Neural progenitor cell (in vitro differentiated cells): ENCODE measurements at regions not wholly inside any gene's neighbourhood (a gene's known extent, or its start where the extent isn't known, plus 50 kb on each side); places are given as distances from the start of the nearest gene placed in this dataset.
A peak's percentile ranks its signal among the peaks of the same experiment; 100 is the strongest.

Experiments used
- DNase-seq: peaks from one replicate; pipeline ENCODE4 v3.0.0-alpha.2; 2016; ENCODE audit warnings: low spot score
- H2AFZ ChIP-seq: fragments of 200-600 bp; sonication (generic); replicated peaks from 2 replicates; pipeline ENCODE4 v1.6.1; 2016; ENCODE audit warnings: antibody characterized with exemption
- H3F3A ChIP-seq: fragments of 200-600 bp; sonication (generic); 2 replicates; pipeline ENCODE4 v1.6.1; 2016; ENCODE audit warnings: antibody characterized with exemption, low read depth
- H3K27ac ChIP-seq: fragments of 200-600 bp; sonication (generic); 2 replicates; pipeline ENCODE4 v1.5.1; 2016; ENCODE audit warnings: mild to moderate bottlenecking
- H3K27me3 ChIP-seq: fragments of 200-600 bp; sonication (generic); 2 replicates; pipeline ENCODE4 v1.6.1; 2016; ENCODE audit warnings: mild to moderate bottlenecking, moderate library complexity
- H3K36me3 ChIP-seq: fragments of 200-600 bp; sonication (generic); 2 replicates; pipeline ENCODE4 v1.5.1; 2016
- H3K4me1 ChIP-seq: fragments of 200-600 bp; sonication (generic); 2 replicates; pipeline ENCODE4 v1.6.1; 2016; ENCODE audit warnings: mixed run types
- H3K4me2 ChIP-seq: fragments of 200-600 bp; sonication (generic); 2 replicates; pipeline ENCODE4 v1.6.1; 2016
- H3K4me3 ChIP-seq: fragments of 200-600 bp; sonication (generic); 2 replicates; pipeline ENCODE4 v1.5.1; 2016
- H3K79me2 ChIP-seq: fragments of 200-600 bp; sonication (generic); 2 replicates; pipeline ENCODE4 v1.6.1; 2016; ENCODE audit warnings: low read depth
- H3K9ac ChIP-seq: fragments of 200-600 bp; sonication (generic); 2 replicates; pipeline ENCODE4 v1.6.1; 2016
- H3K9me3 ChIP-seq: fragments of 200-600 bp; sonication (generic); 2 replicates; pipeline ENCODE4 v1.5.1; 2016; ENCODE audit warnings: low read depth
- H4K20me1 ChIP-seq: fragments of 200-600 bp; sonication (generic); 2 replicates; pipeline ENCODE4 v1.6.1; 2016; ENCODE audit warnings: low read depth
- H3K27ac Mint-ChIP-seq: 3 replicates; pipeline ENCODE4 v1.8.0; 2021; ENCODE audit warnings: mixed read lengths
- H3K27me3 Mint-ChIP-seq: 2 replicates; pipeline ENCODE4 v1.8.0; 2022; ENCODE audit warnings: low read depth, mild to moderate bottlenecking, inconsistent platforms, moderate library complexity, mixed read lengths; ENCODE audit not compliant: insufficient read depth
- H3K36me3 Mint-ChIP-seq: 3 replicates; pipeline ENCODE4 v1.8.0; 2021; ENCODE audit warnings: mixed read lengths
- H3K4me1 Mint-ChIP-seq: 3 replicates; pipeline ENCODE4 v1.8.0; 2021; ENCODE audit warnings: mixed read lengths
- H3K4me3 Mint-ChIP-seq: 3 replicates; pipeline ENCODE4 v1.8.0; 2021; ENCODE audit warnings: mild to moderate bottlenecking, moderate library complexity, mixed read lengths
- H3K9me3 Mint-ChIP-seq: 3 replicates; pipeline ENCODE4 v1.8.0; 2020; ENCODE audit warnings: mixed read lengths
- CTCF ChIP-seq: fragments of 200-600 bp; sonication (generic); IDR thresholded peaks from 2 replicates; pipeline ENCODE4 v1.5.1; 2017; ENCODE audit warnings: antibody characterized with exemption, mild to moderate bottlenecking
- EZH2 ChIP-seq: fragments of 200-600 bp; sonication (generic); IDR thresholded peaks from 2 replicates; pipeline ENCODE4 v1.6.1; 2017; ENCODE audit warnings: antibody characterized with exemption, mild to moderate bottlenecking, moderate library complexity
- EZH2phosphoT487 ChIP-seq: fragments of 200-600 bp; sonication (generic); IDR thresholded peaks from 2 replicates; pipeline ENCODE4 v1.6.1; 2017; ENCODE audit warnings: antibody characterized with exemption

GRCh38 chr15:85306946-85307686, 73.3 kb upstream of the AKAP13 start:
- Histone ChIP-seq H3K9me3 (no peaks in the 10 kb centered on the region), H3K4me2 (no peak overlapping the region), H3K79me2 (no peaks in the 10 kb centered on the region), H3K4me1 (no peaks in the 10 kb centered on the region), H3K27me3 (no peaks in the 10 kb centered on the region), H3K36me3 (no peaks in the 10 kb centered on the region), H3F3A (no peaks in the 10 kb centered on the region), H4K20me1 (no peaks in the 10 kb centered on the region), H3K9ac (no peak overlapping the region), H3K4me3 (no peak overlapping the region), H3K27ac (no peak overlapping the region), H2AFZ (peak overlapping the region; percentile 5)
- Mint-ChIP-seq H3K4me3 (no peak overlapping the region), H3K27ac (peak overlapping the region; percentile 43), H3K36me3 (peaks cover 5% of the 10 kb centered on the region), H3K27me3 (peaks cover 12% of the 10 kb centered on the region), H3K4me1 (peaks cover under 1% of the 10 kb centered on the region), H3K9me3 (peaks cover 24% of the 10 kb centered on the region)
- no peak for DNase-seq
- no peak for TF ChIP-seq EZH2phosphoT487
- no peak for TF ChIP-seq EZH2
- TF ChIP-seq CTCF = no peak

- Mint-ChIP-seq H3K27ac (no peak overlapping the region), H3K27me3 (peaks cover 12% of the 10 kb centered on the region)
Observed at GRCh38 chr15:85307687-85308045, 72.7 kb upstream of the AKAP13 start.

DNA sequence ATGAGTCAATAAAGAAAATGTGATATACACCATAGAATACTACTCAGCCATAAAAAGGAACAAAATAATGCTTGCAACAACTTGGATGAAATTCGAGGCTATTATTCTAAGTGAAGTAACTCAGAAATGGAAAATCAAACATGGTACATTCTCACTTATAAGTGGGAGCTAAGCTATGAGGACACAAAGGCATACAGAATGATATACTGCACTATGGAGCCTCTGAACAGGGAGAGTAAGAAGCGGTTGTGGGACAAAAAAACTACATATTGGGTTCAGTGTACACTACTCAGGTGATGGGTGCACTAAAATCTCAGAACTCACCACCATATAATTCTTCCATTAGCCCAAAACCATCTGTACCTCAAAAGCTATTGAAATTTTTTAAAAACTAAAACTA, 68.8 kb upstream of the AKAP13 start:
- Histone ChIP-seq H3K79me2 (no peaks in the 10 kb centered on the region), H3K36me3 (no peaks in the 10 kb centered on the region), H3K27ac (no peak overlapping the region), H3K9ac (no peak overlapping the region), H3K9me3 (no peaks in the 10 kb centered on the region), H3K4me1 (peaks cover 14% of the 10 kb centered on the region), H3F3A (peaks cover 2% of the 10 kb centered on the region), H4K20me1 (no peaks in the 10 kb centered on the region), H3K4me2 (no peak overlapping the region), H3K4me3 (no peak overlapping the region), H2AFZ (no peak overlapping the region), H3K27me3 (no peaks in the 10 kb centered on the region)
- H3K27ac Mint-ChIP-seq = no peak overlapping the region
- no peak for DNase-seq
- peaks cover 6% of the 10 kb centered on the region for H3K36me3 Mint-ChIP-seq
- H3K27me3 Mint-ChIP-seq = peaks cover 18% of the 10 kb centered on the region
- peaks cover 27% of the 10 kb centered on the region for H3K9me3 Mint-ChIP-seq
- peaks cover 36% of the 10 kb centered on the region for H3K4me1 Mint-ChIP-seq
- no peak overlapping the region for H3K4me3 Mint-ChIP-seq
- no peak for TF ChIP-seq CTCF

More at GRCh38 chr15:85307687-85308045, 72.7 kb upstream of the AKAP13 start:
- H3K4me3 ChIP-seq = no peak overlapping the region
- no peak for TF ChIP-seq CTCF
- TF ChIP-seq EZH2phosphoT487 = no peak
- TF ChIP-seq EZH2 = no peak
- no peaks in the 10 kb centered on the region for H3K36me3 ChIP-seq
- H3F3A ChIP-seq = no peaks in the 10 kb centered on the region
- H2AFZ ChIP-seq = no peak overlapping the region
- H3K36me3 Mint-ChIP-seq = peaks cover 5% of the 10 kb centered on the region
- peaks cover 3% of the 10 kb centered on the region for H3K4me1 ChIP-seq
- H3K4me1 Mint-ChIP-seq = peaks cover 6% of the 10 kb centered on the region
- peaks cover 27% of the 10 kb centered on the region for H3K9me3 Mint-ChIP-seq
- no peak for DNase-seq
- H3K4me3 Mint-ChIP-seq = no peak overlapping the region
- H3K27ac ChIP-seq = no peak overlapping the region
- H3K9ac ChIP-seq = no peak overlapping the region
- H3K79me2 ChIP-seq = no peaks in the 10 kb centered on the region
- H4K20me1 ChIP-seq = no peaks in the 10 kb centered on the region
- no peaks in the 10 kb centered on the region for H3K27me3 ChIP-seq
- no peaks in the 10 kb centered on the region for H3K9me3 ChIP-seq
- H3K4me2 ChIP-seq = no peak overlapping the region
